HG03060 (cell line): ENCODE measurements at regions not wholly inside any gene's neighbourhood (a gene's known extent, or its start where the extent isn't known, plus 50 kb on each side); places are given as distances from the start of the nearest gene placed in this dataset.
A peak's percentile ranks its signal among the peaks of the same experiment; 100 is the strongest.
"Not testable (repeated sequence)": the region's sequence is repeated elsewhere in the genome, so short reads cannot be mapped to it uniquely, and the experiment has no call there.

Experiments used
- ATAC-seq: cut with Tn5 transposase; IDR thresholded peaks from one replicate; pipeline ENCODE4 v1.9.1; 2021; ENCODE audit warnings: low read depth, moderate number of reproducible peaks; ENCODE audit not compliant: unreplicated experiment

DNA sequence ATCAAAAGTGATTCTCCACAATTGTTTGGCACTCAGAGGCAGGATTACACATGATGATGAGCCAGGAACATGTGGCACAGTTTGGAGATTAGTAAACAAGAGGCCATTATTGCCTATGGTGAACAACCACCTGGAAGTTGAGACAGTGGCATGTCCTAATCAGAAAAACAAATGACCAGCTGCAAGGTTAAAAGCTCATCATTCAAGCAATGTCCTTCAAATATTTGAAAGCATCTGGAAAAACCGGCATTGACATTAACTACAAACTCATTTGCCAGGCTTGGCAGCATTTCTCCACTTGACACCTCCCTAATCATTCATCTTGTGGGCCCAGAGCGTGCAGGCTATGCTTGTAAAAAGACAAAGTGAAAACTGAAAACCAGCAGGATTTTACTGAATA, 80.6 kb upstream of the MEGF10 start:
- ATAC-seq: no peak

DNA sequence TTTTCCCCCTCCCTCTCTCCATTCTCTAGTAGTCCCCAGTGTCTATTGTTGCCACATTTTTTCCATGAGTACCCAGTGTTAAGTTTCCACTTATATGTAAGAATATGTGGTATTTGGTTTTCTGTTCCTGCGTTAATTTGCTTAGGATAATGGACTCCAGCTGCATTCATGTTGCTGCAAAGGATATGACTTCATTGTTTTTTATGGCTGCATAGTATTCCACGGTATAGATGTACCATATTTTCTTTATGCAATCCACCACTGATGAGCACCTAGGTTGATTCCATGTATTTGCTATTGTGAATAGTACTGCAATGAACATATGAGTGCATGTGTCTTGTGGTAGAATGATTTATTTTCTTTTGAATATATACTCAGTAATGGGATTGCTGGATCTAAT, 77.4 kb upstream of the MEGF10 start:
- ATAC-seq: no peak

DNA sequence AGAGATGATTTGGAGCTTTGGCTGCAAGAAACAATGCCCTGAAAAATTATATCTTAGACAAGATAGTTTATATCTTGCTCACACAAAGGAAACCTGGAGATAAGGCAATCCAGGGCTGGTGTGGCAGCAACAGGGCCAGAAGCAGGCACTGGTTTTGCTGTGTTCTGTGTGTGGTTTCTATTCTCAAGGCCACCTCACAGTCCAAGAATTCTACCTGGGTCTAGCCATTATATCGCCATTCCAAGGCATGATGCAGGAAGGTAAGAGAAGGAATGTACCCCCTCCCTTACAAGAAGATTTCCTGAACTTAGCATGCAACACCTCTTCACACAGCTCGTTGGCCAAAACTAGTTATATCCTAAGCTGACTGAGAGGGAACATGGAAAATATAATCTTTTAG, 74.5 kb upstream of the MEGF10 start:
- ATAC-seq: no peak

DNA sequence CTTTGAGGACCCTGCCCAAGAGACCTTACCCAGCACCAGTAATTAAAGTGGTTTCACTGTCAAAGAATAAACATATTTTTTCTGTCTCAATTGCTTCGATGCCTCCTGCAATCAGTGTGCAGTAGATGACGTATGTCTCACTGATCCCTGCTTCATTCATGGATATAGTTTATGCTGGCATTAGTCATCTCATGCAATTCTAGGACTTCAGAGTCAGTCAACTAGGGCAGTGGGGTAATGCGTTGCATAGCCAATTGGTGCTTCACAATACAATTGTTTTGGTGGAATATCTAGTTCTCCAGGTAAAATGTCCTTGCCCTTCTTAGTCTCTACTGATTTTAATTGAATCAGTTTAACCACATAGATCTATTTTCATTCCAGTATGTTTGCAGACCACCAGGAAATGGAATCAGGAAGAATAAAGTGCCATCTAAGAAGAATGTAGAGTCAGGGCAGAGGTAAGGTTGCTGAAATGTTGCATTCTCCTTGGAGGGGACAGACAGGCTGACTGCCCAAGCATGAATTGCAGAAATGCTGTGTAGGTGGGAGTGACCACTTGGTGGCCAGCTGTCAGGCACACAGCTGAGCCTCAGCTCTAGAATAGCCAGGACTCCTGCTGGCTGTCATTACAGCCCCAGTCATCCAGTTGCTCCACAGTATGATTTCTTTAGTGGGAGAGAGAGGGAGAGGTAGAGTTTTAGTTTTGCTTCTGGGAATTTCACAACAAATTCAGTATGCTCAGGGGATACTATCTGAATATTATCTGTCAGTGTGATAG, 73.5 kb upstream of the MEGF10 start:
- ATAC-seq: no peak

DNA sequence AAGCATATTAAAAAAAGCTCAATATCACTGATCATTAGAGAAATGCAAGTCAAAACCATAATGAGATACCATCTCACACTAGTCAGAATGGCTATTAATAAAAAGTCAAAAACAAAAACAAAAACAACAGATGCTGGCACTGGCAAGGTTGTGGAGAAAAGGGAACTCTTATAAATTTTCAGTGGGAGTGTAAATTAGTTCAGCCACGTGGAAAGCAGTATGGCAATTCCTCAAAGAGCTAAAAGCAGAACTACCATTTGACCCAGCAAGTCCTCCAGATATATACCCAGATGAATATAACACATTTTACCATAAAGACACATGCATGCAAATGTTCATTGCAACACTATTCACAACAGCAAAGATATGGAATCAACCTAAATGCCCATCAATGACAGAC, 68.7 kb upstream of the MEGF10 start:
- not testable (repeated sequence) for ATAC-seq

DNA sequence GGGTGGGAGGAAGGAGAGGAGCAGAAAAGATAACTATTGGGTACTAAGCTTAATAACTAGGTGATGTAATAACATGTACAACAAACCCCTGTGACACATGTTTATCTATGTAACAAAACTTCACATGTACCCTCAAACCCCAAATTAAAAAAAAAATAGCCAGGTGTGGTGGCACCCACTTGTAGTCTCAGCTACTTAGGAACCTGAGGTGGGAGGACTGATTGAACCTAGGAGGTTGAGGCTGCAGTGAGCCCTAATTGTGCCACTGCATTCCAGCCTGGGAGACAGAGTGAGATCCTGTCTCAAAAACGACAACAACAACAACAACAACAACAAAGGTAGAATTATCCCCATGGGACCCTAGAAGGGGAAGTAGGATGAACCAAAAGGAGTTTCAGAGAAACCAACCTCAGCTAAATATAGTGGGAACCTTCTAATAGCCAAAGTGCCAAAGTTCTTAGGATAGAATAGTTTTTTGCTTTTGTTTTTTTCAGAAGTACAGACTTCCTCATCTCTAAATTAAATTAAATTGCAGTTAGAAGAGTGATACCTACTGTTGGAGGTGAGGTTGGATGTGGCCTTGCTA, 67.9 kb upstream of the MEGF10 start:
- ATAC-seq: peak; percentile 46

DNA sequence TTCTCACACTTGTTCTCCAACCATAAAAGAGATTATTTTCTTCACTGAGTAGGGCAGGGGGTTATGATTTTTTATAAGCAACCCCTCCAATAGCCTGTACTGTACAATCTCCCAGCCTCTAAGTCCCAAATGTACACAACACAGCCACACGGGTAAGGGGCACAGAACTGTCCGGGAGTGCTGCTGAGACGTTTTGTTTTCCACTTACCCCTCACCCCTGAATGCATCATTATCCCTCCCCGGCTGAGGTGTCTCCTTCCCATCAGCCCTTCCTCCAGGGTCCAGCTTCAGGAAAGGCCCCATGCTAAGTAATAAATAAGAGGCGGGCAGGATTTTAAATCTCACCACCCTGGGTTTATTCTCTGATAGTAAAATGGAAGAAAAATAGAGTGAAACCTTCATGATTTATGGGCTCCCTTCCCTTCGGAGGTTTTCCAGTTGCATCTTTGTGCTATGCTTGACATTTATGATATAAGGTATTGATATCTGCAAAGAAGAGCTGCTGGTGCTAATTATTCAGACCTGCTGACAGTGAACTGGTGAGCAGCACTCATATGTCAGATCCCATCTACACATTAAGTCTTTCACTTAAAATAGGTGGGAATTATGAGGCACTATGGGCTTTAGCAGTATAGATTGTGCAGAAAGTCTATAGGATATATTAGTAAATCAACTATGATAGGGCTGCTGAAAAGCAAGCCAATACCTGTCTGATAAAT, 67.2 kb upstream of the MEGF10 start:
- ATAC-seq: no peak

DNA sequence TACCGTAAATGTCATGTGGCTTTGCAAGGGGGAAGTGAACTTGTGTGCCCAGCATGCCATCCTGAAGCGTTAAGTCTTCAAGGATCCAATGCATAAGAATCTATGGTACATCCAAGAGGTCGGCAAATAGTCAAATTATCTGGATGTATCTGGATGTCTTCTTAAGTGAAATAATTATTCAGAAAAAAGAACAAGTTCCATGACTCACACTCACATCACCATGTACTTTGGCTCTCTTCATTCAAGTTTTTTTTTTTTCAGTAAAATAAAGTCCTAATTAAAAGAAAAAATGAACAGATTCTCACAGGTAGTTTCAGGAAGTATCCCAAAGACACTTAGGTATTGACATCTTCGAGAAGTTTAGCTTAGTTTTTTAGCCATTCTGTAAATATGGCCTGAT, 62.7 kb upstream of the MEGF10 start:
- ATAC-seq: no peak

DNA sequence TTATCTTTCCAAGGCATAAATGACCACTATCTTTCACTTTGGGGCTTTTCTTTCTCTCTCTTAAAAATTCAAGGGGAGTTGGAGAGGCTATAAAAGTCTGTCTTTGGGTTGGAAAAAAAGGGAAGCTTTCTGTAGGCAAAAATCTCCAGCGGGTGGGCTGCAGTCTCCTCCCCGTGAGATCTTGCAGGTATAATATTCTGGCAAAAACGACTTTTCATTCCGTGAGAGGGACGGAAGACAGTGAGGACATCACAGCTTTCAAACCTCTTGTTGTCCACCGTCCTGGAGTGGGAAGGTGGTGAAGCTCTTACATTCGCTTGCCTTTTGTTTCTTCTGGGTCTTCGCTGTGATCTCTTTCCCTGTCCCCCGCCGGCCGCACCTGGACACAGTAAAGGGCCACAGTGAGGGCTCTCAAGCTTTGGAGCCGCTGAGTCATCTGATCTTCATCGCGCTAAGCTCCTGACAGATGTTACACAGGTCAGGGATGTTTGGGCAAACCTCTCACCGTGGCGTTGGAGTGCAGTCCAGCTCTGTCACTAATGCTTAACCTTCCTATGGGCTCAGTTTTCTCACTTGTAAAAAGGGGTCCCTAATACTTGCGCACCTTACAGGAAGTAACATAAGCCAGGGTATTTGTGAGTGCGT, 61.9 kb upstream of the MEGF10 start:
- ATAC-seq: no peak

DNA sequence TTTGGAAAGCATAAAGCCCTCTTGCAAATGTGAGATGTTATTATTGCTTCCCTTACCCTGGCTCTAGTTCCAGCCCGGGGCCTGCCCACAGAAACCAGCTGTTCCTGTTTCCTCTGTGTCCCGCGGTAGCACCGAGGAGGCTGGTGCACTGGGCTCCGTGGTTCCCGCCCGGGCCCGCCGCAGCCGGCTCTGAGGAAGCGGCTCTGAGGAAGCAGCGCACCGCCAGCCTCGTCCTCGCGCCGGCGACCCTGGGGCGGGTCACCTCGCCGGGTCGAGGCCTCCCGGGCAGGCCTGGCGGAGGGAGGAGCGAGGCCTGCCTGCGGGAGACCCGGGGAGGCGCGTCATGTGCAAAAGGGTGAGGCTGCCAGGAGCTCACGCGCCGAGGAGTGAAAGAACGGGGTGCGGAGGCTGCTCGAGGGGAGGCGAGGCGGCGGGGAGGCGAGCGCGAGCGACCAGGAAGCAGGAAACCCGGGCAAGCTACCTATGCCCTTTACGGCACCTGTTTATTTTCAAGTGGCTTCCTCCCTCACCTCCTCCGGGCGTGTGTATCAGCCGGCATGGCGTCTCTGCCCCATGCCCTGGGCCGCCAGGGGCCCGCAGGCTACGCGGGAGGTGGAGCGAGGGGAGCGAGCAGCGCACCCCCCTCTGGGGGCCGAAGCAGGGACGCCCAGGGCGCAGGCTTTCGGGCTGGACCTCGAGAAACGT, 61.3 kb upstream of the MEGF10 start:
- ATAC-seq: peak; percentile 43

DNA sequence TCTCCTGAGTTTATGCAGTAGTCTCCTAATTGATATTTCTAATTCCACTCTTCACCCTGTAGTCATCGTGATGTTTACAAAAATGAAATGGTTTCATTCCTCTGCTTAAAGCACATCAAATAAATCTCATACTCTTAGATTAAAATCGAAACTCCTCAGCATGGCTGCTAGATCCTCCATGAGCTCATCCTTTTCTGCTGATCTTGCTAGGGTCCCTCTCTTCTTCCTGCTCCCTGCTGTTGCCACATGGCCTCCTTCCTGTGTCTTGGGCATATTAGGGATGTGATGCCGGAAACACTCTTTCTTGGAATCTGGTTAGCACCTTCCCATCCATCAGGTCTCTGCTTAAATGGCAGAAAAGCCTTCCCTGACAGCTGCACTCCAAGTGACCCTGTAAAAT, 59.5 kb upstream of the MEGF10 start:
- no peak for ATAC-seq

DNA sequence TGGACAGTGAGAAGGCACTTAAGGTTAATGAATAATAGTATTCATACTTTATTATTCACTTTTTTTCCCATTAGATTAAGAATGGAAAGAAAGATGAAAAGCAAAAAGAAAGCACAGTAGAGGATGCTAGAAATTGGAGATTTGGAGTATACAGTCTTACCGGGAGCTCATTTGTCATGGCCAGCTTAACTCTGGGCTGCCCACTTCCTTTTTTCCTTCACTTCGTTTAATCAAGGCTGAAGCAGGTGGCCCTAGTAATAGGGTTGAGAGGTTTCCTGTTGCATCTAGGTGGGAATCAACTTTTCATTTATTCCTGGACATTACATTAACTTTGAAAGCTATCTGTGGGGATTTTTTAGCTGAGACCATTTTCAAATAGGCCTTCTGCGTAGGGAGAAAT, 57.0 kb upstream of the MEGF10 start:
- ATAC-seq: no peak

DNA sequence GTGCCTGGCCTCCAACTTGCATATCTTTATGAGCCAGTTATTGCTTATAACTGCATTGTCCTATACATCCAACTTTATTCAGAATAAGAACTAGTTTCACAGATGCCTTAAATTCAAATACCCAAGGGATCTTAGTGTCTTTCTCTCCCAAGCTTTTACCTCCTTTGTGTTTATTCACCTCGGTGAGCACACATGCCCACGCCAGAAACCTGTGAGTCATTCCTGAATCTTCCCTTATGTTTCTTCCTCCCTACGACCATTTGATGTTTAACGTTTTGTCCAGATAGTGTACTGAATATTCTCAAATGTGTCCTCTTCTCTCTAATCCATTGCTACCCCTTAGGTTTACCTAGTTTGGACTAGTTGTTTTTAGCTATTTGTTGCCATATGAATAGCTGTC, 55.5 kb upstream of the MEGF10 start:
- ATAC-seq: no peak

DNA sequence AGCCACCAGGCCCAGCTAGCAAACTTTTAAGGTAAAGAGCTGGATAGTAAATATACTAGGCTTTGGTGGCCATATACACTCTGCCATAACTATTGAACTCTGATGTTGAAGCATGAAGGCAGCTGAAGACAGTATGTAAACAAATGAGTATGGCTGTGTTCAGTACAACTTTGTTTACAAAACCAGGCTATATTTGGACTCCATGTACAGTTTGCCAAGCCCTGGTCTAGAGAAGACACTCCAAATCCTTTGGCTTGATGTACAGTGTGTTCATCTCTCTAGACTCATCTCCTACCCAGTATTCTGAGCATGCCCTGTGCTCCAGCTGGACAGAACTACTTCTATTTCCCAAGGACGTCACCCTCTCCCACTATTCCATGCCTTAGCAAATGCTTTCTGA, 54.3 kb upstream of the MEGF10 start:
- no peak for ATAC-seq
